HUES48 (cell line): ENCODE measurements at regions not wholly inside any gene's neighbourhood (a gene's known extent, or its start where the extent isn't known, plus 50 kb on each side); places are given as distances from the start of the nearest gene placed in this dataset.
"Not testable (repeated sequence)": the region's sequence is repeated elsewhere in the genome, so short reads cannot be mapped to it uniquely, and the experiment has no call there.

Experiments
- H3K27ac ChIP-seq: one replicate; pipeline ENCODE4 v1.7.0; 2013; ENCODE audit warnings: low read depth, low read length, inconsistent platforms
- H3K27me3 ChIP-seq: 2 replicates; pipeline ENCODE4 v1.6.1; 2013; ENCODE audit warnings: mild to moderate bottlenecking, low read length; ENCODE audit not compliant: control insufficient read depth, insufficient read depth
- H3K36me3 ChIP-seq: 2 replicates; pipeline ENCODE4 v1.6.1; 2013; ENCODE audit warnings: low read length; ENCODE audit not compliant: control insufficient read depth, insufficient read depth
- H3K4me1 ChIP-seq: 2 replicates; pipeline ENCODE4 v1.6.1; 2013; ENCODE audit warnings: mild to moderate bottlenecking, low read length; ENCODE audit not compliant: control insufficient read depth, insufficient read depth
- H3K4me3 ChIP-seq: 2 replicates; pipeline ENCODE4 v1.5.1; 2013; ENCODE audit warnings: mild to moderate bottlenecking, low read depth, low read length
- H3K9ac ChIP-seq: 2 replicates; pipeline ENCODE4 v1.6.1; 2013; ENCODE audit warnings: mild to moderate bottlenecking, low read depth, low read length, moderate library complexity
- H3K9me3 ChIP-seq: 2 replicates; pipeline ENCODE4 v1.6.1; 2013; ENCODE audit warnings: low read length; ENCODE audit not compliant: control insufficient read depth, insufficient read depth

GRCh38 chr4:75189711-75190335 lies 256.9 kb downstream of the PARM1 start:
- no peak overlapping the region for H3K4me3 ChIP-seq
- H3K9me3 ChIP-seq = no peaks in the 10 kb centered on the region
- no peaks in the 10 kb centered on the region for H3K4me1 ChIP-seq
- no peaks in the 10 kb centered on the region for H3K36me3 ChIP-seq
- H3K27me3 ChIP-seq = no peaks in the 10 kb centered on the region
- H3K9ac ChIP-seq = no peak overlapping the region
- H3K27ac ChIP-seq = no peak overlapping the region

GRCh38 chr4:75180790-75181776 lies 248.2 kb downstream of the PARM1 start:
- Histone ChIP-seq H3K9ac (no peak overlapping the region), H3K27me3 (no peaks in the 10 kb centered on the region), H3K4me3 (no peak overlapping the region), H3K27ac (no peak overlapping the region), H3K4me1 (peaks cover 4% of the 10 kb centered on the region; the same call in 1 of the 2 replicates), H3K9me3 (no peaks in the 10 kb centered on the region), H3K36me3 (no peaks in the 10 kb centered on the region)

GRCh38 chr4:75180217-75180616 lies 247.3 kb downstream of the PARM1 start:
- H3K27me3 ChIP-seq = no peaks in the 10 kb centered on the region
- peaks cover 4% of the 10 kb centered on the region; the same call in 1 of the 2 replicates for H3K4me1 ChIP-seq
- no peaks in the 10 kb centered on the region for H3K9me3 ChIP-seq
- H3K9ac ChIP-seq = no peak overlapping the region
- no peaks in the 10 kb centered on the region for H3K36me3 ChIP-seq
- H3K4me3 ChIP-seq = no peak overlapping the region
- H3K27ac ChIP-seq = no peak overlapping the region

GRCh38 chr4:75179510-75179909 lies 246.6 kb downstream of the PARM1 start:
- Histone ChIP-seq H3K4me1 (peaks cover 4% of the 10 kb centered on the region; the same call in 1 of the 2 replicates), H3K36me3 (no peaks in the 10 kb centered on the region), H3K4me3 (no peak overlapping the region), H3K27me3 (no peaks in the 10 kb centered on the region), H3K27ac (no peak overlapping the region), H3K9ac (no peak overlapping the region), H3K9me3 (no peaks in the 10 kb centered on the region)

GRCh38 chr4:75172551-75172950 lies 239.6 kb downstream of the PARM1 start:
- Histone ChIP-seq H3K4me1 (peaks cover 22% of the 10 kb centered on the region), H3K27me3 (no peaks in the 10 kb centered on the region), H3K4me3 (no peak overlapping the region), H3K27ac (no peak overlapping the region), H3K9ac (no peak overlapping the region), H3K36me3 (no peaks in the 10 kb centered on the region), H3K9me3 (no peaks in the 10 kb centered on the region)

- Histone ChIP-seq H3K4me3 (peak overlapping the region; percentile 29; the same call in 1 of the 2 replicates), H3K9me3 (no peaks in the 10 kb centered on the region), H3K27me3 (no peaks in the 10 kb centered on the region), H3K4me1 (peaks cover 24% of the 10 kb centered on the region), H3K27ac (peak overlapping the region; percentile 67), H3K9ac (no peak overlapping the region), H3K36me3 (no peaks in the 10 kb centered on the region)
These were observed 236.5 kb downstream of the PARM1 start for GRCh38 chr4:75169427-75169826.

- Histone ChIP-seq H3K27me3 (no peaks in the 10 kb centered on the region), H3K9ac (no peak overlapping the region), H3K4me3 (peak overlapping the region; percentile 29; the same call in 1 of the 2 replicates), H3K36me3 (no peaks in the 10 kb centered on the region), H3K27ac (peak overlapping the region; percentile 67), H3K9me3 (no peaks in the 10 kb centered on the region), H3K4me1 (peaks cover 24% of the 10 kb centered on the region)
These were observed 236.1 kb downstream of the PARM1 start for GRCh38 chr4:75169020-75169419.

GRCh38 chr4:75168548-75168947 lies 235.6 kb downstream of the PARM1 start:
- peak overlapping the region; percentile 67 for H3K27ac ChIP-seq
- H3K27me3 ChIP-seq = no peaks in the 10 kb centered on the region
- H3K36me3 ChIP-seq = no peaks in the 10 kb centered on the region
- peak overlapping the region; percentile 18; the same call in 1 of the 2 replicates for H3K9ac ChIP-seq
- H3K4me1 ChIP-seq = peaks cover 24% of the 10 kb centered on the region
- H3K4me3 ChIP-seq = peak overlapping the region; percentile 29; the same call in 1 of the 2 replicates
- H3K9me3 ChIP-seq = no peaks in the 10 kb centered on the region

- H3K27me3 ChIP-seq, H3K4me3 ChIP-seq, H3K36me3 ChIP-seq, H3K9me3 ChIP-seq, H3K9ac ChIP-seq, H3K27ac ChIP-seq: not testable (repeated sequence)
- peaks cover 24% of the 10 kb centered on the region for H3K4me1 ChIP-seq
These were observed 232.2 kb downstream of the PARM1 start for GRCh38 chr4:75165100-75165499.

GRCh38 chr4:75158451-75158850 lies 225.5 kb downstream of the PARM1 start:
- Histone ChIP-seq H3K4me1 (no peaks in the 10 kb centered on the region), H3K27ac (no peak overlapping the region), H3K4me3 (no peak overlapping the region), H3K9me3 (peaks cover 7% of the 10 kb centered on the region), H3K36me3 (no peaks in the 10 kb centered on the region), H3K9ac (no peak overlapping the region), H3K27me3 (no peaks in the 10 kb centered on the region)

DNA sequence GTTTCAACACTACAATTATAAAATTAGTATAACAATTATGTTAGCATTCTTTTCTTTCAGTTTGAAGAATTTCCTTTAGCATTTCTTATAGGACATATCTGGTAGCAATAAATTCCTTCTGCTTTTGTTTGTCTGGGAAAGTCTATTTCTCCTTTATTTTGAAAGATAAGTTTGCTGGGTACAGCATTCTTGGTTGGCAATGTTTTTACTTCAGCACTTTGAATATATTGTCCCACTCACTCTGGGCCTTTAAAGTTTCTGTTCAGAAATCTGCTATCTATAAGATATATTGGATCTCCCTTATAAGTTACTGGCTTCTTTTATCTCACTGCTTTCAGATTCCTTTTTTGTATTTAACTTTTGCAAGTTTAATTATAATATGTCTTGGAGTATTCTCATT lies 222.1 kb downstream of the PARM1 start:
- Histone ChIP-seq H3K27me3 (no peaks in the 10 kb centered on the region), H3K4me3 (no peak overlapping the region), H3K4me1 (no peaks in the 10 kb centered on the region), H3K9me3 (peaks cover 7% of the 10 kb centered on the region), H3K27ac (no peak overlapping the region), H3K9ac (no peak overlapping the region), H3K36me3 (no peaks in the 10 kb centered on the region)
